Breast epithelium (tissue), 4 donors: ENCODE measurements at regions not wholly inside any gene's neighbourhood (a gene's known extent, or its start where the extent isn't known, plus 50 kb on each side); places are given as distances from the start of the nearest gene placed in this dataset.

Source experiments
- DNase-seq, 2 donors: peaks; one replicate each; pipeline ENCODE4 v3.0.0-alpha.2; 2019; ENCODE audit warnings: low spot score in 2 of 2
- H3K27ac ChIP-seq, 2 donors: fragments of 200-600 bp; sonication (generic) in 1 of 2; one replicate each; pipeline ENCODE4 v1.5.1; 2016 to 2019; ENCODE audit warnings: mild to moderate bottlenecking in 1 of 2
- H3K27me3 ChIP-seq, 2 donors: fragments of 200-600 bp; sonication (generic) in 1 of 2; one replicate each; pipeline versions ENCODE4 v1.5.1 to v1.6.0; 2017 to 2019; ENCODE audit warnings: control low read depth in 1 of 2, mild to moderate bottlenecking in 1 of 2
- H3K36me3 ChIP-seq: fragments of 200-600 bp; one replicate; pipeline ENCODE4 v1.5.1; 2019
- H3K4me1 ChIP-seq, 2 donors: fragments of 200-600 bp; sonication (generic); one replicate each; pipeline ENCODE4 v1.5.1; 2016 to 2019; ENCODE audit warnings: control low read depth in 1 of 2
- H3K4me3 ChIP-seq, 3 donors: fragments of 200-600 bp; sonication (generic); 1 replicate in 2 of 3; 2 replicates in 1 of 3; pipeline ENCODE4 v1.5.1; 2016 to 2019; ENCODE audit warnings: mild to moderate bottlenecking in 3 of 3, moderate library complexity in 2 of 3
- H3K9me3 ChIP-seq, 2 donors: fragments of 200-600 bp; sonication (generic) in 1 of 2; one replicate each; pipeline ENCODE4 v1.5.1; 2016 to 2019; ENCODE audit warnings: control low read depth in 1 of 2
- POLR2A ChIP-seq: fragments of 450-650 bp; IDR thresholded peaks from one replicate; pipeline ENCODE4 v1.6.1; 2016; ENCODE audit warnings: antibody characterized with exemption, mild to moderate bottlenecking, moderate library complexity
- POLR2AphosphoS5 ChIP-seq, 3 donors: sonication (generic); formaldehyde crosslinking; IDR thresholded peaks; one replicate each; pipeline ENCODE4 v1.6.1; 2017; ENCODE audit warnings: antibody characterized with exemption in 3 of 3
- intact Hi-C: fragments of 100-400 bp; cut with DNase I; formaldehyde crosslinking; loops from one replicate; pipeline ENCODE4 v1.15.1; 2023; ENCODE audit warnings: low total_unique reads
- TF ChIP-seq, protein P1 (sequence below), 3 donors: fragments of 450-650 bp; IDR thresholded peaks; one replicate each; pipeline ENCODE4 v1.5.1; 2016 to 2017; ENCODE audit warnings: antibody characterized with exemption in 3 of 3, mild to moderate bottlenecking in 3 of 3, moderate library complexity in 3 of 3

DNA sequence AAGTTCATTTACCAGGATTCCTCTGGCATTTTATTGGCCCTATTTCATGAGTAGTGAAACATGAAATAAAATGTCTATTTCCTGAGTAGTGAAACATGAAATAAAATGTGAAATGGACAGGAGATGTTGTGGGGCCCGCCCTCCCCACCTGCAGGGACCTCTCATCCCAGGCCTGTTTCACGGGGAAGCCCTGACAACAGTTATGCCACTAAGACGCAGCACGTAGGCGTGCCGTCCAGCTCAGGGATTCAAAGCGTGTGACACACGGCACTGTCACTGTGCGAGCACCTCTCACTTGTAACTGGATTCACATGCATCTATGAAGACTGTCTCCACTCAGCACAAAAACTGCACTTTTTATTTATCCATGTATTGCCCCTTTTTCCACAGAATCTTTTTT, 83.4 kb upstream of the SNTG2 start:
- Histone ChIP-seq H3K9me3 (no peaks in the 10 kb centered on the region), H3K4me1 (no peaks in the 10 kb centered on the region), H3K27ac (no peak overlapping the region), H3K36me3 (no peaks in the 10 kb centered on the region), H3K27me3 (peaks cover 0 to 13% of the 10 kb centered on the region in 2 donors), H3K4me3 (peak overlapping the region in 1 of 3 donors; percentile 41)
- TF ChIP-seq, protein P1, sequence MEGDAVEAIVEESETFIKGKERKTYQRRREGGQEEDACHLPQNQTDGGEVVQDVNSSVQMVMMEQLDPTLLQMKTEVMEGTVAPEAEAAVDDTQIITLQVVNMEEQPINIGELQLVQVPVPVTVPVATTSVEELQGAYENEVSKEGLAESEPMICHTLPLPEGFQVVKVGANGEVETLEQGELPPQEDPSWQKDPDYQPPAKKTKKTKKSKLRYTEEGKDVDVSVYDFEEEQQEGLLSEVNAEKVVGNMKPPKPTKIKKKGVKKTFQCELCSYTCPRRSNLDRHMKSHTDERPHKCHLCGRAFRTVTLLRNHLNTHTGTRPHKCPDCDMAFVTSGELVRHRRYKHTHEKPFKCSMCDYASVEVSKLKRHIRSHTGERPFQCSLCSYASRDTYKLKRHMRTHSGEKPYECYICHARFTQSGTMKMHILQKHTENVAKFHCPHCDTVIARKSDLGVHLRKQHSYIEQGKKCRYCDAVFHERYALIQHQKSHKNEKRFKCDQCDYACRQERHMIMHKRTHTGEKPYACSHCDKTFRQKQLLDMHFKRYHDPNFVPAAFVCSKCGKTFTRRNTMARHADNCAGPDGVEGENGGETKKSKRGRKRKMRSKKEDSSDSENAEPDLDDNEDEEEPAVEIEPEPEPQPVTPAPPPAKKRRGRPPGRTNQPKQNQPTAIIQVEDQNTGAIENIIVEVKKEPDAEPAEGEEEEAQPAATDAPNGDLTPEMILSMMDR (IDR thresholded peaks at IDR 0.05) = no peak
- TF ChIP-seq POLR2AphosphoS5 (IDR thresholded peaks at IDR 0.05) = no peak
- no peak for TF ChIP-seq POLR2A
- intact Hi-C loops = no loop called here
- DNase-seq = no peak

DNA sequence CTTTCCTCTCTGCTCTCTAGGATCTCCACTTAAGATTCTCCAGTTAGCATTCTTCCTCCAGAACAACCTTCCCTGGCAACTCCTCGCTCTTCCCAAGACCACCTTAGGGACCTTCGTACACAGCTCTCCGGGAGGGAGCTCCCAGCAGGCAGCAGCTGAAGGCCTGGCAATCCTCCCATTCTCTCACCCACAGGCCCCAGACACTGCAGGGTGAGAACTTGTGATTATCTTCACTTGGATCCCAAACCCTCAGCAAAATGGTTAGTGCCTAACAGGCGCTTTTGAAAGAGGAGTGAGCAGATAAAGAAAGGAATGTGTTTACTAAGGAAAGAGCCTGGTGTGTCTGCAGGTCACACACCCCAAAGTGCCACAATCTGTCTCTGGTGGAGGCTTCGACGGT, 83.8 kb upstream of the SNTG2 start:
- H3K9me3 ChIP-seq = no peaks in the 10 kb centered on the region
- peaks cover 0 to 11% of the 10 kb centered on the region in 2 donors for H3K27me3 ChIP-seq
- no peak overlapping the region for H3K4me3 ChIP-seq
- H3K36me3 ChIP-seq = no peaks in the 10 kb centered on the region
- TF ChIP-seq POLR2A (no peak), POLR2AphosphoS5 (IDR thresholded peaks at IDR 0.05) (no peak)
- TF ChIP-seq, protein P1 (IDR thresholded peaks at IDR 0.05) = no peak
- intact Hi-C loops = no loop called here
- no peak for DNase-seq
- no peaks in the 10 kb centered on the region for H3K4me1 ChIP-seq
- no peak overlapping the region for H3K27ac ChIP-seq

DNA sequence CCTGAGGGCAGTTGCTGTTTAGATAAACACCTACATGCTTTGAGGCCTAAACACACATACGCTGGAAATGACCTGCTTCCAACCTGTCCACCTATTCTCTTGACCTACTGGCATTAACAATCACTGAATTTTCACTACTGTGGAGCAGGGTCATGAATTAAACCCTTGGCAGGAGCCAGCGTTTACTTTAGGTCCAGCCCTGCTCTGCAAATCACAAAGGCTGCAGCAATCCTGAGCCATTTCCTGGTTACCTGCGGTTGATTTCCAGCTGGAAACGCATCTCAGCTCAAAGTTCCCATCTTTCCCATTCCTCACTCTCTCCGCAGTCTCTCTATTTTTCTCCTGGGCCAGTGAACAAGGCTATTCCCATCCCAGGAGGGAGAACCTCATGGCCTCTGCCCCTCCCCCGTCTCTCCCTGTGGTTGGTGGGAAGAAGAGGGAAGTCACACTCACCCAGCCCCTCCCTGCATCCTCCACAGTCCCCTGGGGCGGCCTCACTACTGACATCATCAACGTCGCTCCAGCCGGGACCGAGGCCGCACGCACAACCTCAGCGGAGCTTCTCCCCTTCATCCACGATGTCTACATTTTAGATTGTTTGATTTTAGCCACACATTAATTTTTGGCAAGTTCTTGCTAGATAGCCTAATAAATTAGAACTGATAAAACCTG, 84.5 kb upstream of the SNTG2 start:
- H3K4me3 ChIP-seq = no peak overlapping the region
- H3K4me1 ChIP-seq = no peaks in the 10 kb centered on the region
- TF ChIP-seq POLR2AphosphoS5 (IDR thresholded peaks at IDR 0.05) (no peak), POLR2A (no peak)
- TF ChIP-seq, protein P1 (IDR thresholded peaks at IDR 0.05) = no peak
- intact Hi-C loops = no loop called here
- no peaks in the 10 kb centered on the region for H3K36me3 ChIP-seq
- H3K27me3 ChIP-seq = peaks cover 0 to 4% of the 10 kb centered on the region in 2 donors
- no peak for DNase-seq
- H3K9me3 ChIP-seq = no peaks in the 10 kb centered on the region
- no peak overlapping the region for H3K27ac ChIP-seq

DNA sequence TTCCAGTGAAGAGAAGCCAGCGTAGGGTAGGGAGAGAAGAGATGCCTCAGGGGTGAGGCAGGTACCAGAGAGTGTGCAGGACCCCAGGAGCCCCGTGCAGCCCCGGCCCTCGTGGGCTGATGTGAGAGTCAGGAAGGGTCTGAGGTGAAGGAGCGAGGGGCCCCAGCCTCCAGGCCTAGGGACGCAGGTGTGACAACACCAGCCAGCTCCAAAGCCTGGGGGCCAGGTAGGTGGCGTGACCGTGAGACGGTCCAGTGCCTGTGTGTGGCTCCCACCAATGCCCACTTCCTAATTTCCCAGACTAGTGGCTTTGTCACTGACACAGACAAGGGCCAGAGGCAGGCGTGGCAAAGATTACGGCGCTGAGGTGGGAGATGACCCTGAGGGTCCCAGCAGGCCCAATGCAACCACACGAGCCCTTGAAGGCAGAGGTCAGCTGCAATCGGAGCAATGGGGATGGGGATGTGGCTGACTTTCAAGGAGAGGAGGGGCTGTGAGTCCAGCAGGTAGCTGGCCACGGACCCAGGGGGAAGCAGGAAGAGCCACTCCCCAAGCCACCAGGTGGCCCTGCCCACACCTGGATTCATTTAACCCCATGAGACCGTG, 86.0 kb upstream of the SNTG2 start:
- H3K4me3 ChIP-seq = no peak overlapping the region
- no peaks in the 10 kb centered on the region for H3K27me3 ChIP-seq
- H3K36me3 ChIP-seq = no peaks in the 10 kb centered on the region
- no peak for TF ChIP-seq POLR2A
- TF ChIP-seq POLR2AphosphoS5 (IDR thresholded peaks at IDR 0.05) = no peak
- TF ChIP-seq, protein P1 (IDR thresholded peaks at IDR 0.05) = no peak
- no peak overlapping the region for H3K27ac ChIP-seq
- intact Hi-C loops = no loop called here
- no peaks in the 10 kb centered on the region for H3K9me3 ChIP-seq
- no peaks in the 10 kb centered on the region for H3K4me1 ChIP-seq
- DNase-seq = no peak

DNA sequence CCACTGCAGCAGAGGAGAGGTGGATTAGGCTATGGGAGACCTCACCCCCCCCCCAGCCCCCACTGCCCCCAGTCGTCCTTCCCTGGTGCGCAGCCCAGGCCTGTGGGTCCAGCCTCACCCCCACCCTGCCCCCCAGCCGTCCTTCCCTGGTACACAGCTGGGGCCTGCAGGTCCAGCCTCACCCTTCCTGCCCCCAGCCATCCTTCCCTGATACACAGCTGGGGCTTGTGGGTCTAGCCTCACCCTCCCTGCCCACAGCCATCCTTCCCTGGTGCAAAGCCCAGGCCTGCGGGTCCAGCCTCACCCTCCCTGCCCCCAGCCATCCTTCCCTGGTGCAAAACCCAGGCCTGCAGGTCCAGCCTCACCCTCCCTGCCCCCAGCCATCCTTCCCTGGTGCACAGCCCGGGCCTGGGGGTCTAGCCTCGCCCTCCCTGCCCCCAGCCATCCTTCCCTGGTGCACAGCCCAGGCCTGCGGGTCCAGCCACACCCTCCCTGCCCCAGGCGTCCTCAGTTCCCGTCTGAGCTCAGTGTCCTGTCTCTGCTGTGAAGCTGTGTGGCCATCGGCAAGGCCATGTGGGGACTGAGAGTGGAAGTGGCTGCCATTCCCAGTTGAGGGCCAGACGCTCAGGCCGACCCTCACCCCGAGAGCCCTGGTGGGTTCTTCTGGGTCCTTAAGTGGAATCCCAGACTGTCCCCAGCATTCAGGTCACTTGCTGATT, 86.8 kb upstream of the SNTG2 start:
- intact Hi-C loops = no loop called here
- no peak for DNase-seq
- no peaks in the 10 kb centered on the region for H3K9me3 ChIP-seq

More for the DNA sequence above, 86.8 kb upstream of the SNTG2 start:
- H3K4me3 ChIP-seq = no peak overlapping the region
- TF ChIP-seq POLR2AphosphoS5 (IDR thresholded peaks at IDR 0.05) (no peak), POLR2A (no peak)
- TF ChIP-seq, protein P1 (IDR thresholded peaks at IDR 0.05) = no peak
- H3K4me1 ChIP-seq = no peaks in the 10 kb centered on the region
- H3K27ac ChIP-seq = no peak overlapping the region
- no peaks in the 10 kb centered on the region for H3K36me3 ChIP-seq
- H3K27me3 ChIP-seq = no peaks in the 10 kb centered on the region
